ENCODE measurements at regions not wholly inside any gene's neighbourhood (a gene's known extent, or its start where the extent isn't known, plus 50 kb on each side); places are given as distances from the start of the nearest gene placed in this dataset.

- intact Hi-C loops (cut with micrococcal nuclease; ENCODE audit: unreplicated experiment): no loop called here
- Histone ChIP-seq H3K36me3 (ENCODE audit: control insufficient read depth, insufficient read depth, low read length) (no peaks in the 10 kb centered on the region), H3K27ac (ENCODE audit: low read length) (no peak overlapping the region), H3K4me3 (ENCODE audit: low read depth in 2 of 2, low read length in 2 of 2) (no peak overlapping the region), H3K4me1 (ENCODE audit: control insufficient read depth, insufficient read depth, low read length) (no peaks in the 10 kb centered on the region), H3K27me3 (ENCODE audit: control insufficient read depth, insufficient read depth, low read length) (no peaks in the 10 kb centered on the region), H3K9me3 (ENCODE audit: control insufficient read depth, insufficient read depth, low read depth, low read length) (no peaks in the 10 kb centered on the region)
- ATAC-seq (no peak), DNase-seq (ENCODE audit: low read depth, low spot score) (no peak)
- BruUV-seq (replicated peaks): no TSS peak
- POLR2A ChIA-PET: no interaction called here
- CTCF ChIA-PET: no interaction called here
- in situ Hi-C loops (cut with HindIII; ENCODE audit: low pct_unique_long_range_greater_than_20kb, low sequenced_read_pairs): no loop called here
- TF ChIP-seq SIN3A (IDR thresholded peaks at IDR 0.05; ENCODE audit: borderline replicate concordance, insufficient read depth, low read depth, low read length) (no peak), POLR2AphosphoS5 (IDR thresholded peaks at IDR 0.05; ENCODE audit: low read depth, low read length) (no peak), CTCF (IDR thresholded peaks at IDR 0.05) (no peak), TCF7L2 (IDR thresholded peaks at IDR 0.05; ENCODE audit: low read depth, low read length) (no peak)
- TF ChIP-seq, protein P1, sequence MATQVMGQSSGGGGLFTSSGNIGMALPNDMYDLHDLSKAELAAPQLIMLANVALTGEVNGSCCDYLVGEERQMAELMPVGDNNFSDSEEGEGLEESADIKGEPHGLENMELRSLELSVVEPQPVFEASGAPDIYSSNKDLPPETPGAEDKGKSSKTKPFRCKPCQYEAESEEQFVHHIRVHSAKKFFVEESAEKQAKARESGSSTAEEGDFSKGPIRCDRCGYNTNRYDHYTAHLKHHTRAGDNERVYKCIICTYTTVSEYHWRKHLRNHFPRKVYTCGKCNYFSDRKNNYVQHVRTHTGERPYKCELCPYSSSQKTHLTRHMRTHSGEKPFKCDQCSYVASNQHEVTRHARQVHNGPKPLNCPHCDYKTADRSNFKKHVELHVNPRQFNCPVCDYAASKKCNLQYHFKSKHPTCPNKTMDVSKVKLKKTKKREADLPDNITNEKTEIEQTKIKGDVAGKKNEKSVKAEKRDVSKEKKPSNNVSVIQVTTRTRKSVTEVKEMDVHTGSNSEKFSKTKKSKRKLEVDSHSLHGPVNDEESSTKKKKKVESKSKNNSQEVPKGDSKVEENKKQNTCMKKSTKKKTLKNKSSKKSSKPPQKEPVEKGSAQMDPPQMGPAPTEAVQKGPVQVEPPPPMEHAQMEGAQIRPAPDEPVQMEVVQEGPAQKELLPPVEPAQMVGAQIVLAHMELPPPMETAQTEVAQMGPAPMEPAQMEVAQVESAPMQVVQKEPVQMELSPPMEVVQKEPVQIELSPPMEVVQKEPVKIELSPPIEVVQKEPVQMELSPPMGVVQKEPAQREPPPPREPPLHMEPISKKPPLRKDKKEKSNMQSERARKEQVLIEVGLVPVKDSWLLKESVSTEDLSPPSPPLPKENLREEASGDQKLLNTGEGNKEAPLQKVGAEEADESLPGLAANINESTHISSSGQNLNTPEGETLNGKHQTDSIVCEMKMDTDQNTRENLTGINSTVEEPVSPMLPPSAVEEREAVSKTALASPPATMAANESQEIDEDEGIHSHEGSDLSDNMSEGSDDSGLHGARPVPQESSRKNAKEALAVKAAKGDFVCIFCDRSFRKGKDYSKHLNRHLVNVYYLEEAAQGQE (IDR thresholded peaks at IDR 0.05; ENCODE audit: insufficient read depth in 1 of 2, low read depth in 2 of 2, low read length in 1 of 2): no peak
Observed at GRCh38 chr13:76489274-76489673, 396.9 kb downstream of the KCTD12 start.

- ChIA-PET CTCF (no interaction called here), POLR2A (no interaction called here)
- Histone ChIP-seq H3K9me3 (ENCODE audit: control insufficient read depth, insufficient read depth, low read depth, low read length) (no peaks in the 10 kb centered on the region), H3K27me3 (ENCODE audit: control insufficient read depth, insufficient read depth, low read length) (no peaks in the 10 kb centered on the region), H3K36me3 (ENCODE audit: control insufficient read depth, insufficient read depth, low read length) (no peaks in the 10 kb centered on the region), H3K4me1 (ENCODE audit: control insufficient read depth, insufficient read depth, low read length) (no peaks in the 10 kb centered on the region), H3K27ac (ENCODE audit: low read length) (no peak overlapping the region), H3K4me3 (ENCODE audit: low read depth in 2 of 2, low read length in 2 of 2) (no peak overlapping the region)
- DNase-seq (ENCODE audit: low read depth, low spot score) (no peak), ATAC-seq (no peak)
- in situ Hi-C loops (cut with HindIII; ENCODE audit: low pct_unique_long_range_greater_than_20kb, low sequenced_read_pairs) (no loop called here), intact Hi-C loops (cut with micrococcal nuclease; ENCODE audit: unreplicated experiment) (no loop called here)
- no TSS peak for BruUV-seq (replicated peaks)
- TF ChIP-seq POLR2AphosphoS5 (IDR thresholded peaks at IDR 0.05; ENCODE audit: low read depth, low read length): no peak
- TF ChIP-seq CTCF (IDR thresholded peaks at IDR 0.05): no peak
- no peak for TF ChIP-seq TCF7L2 (IDR thresholded peaks at IDR 0.05; ENCODE audit: low read depth, low read length)
- TF ChIP-seq, protein P1 (IDR thresholded peaks at IDR 0.05; ENCODE audit: insufficient read depth in 1 of 2, low read depth in 2 of 2, low read length in 1 of 2): no peak
Observed at GRCh38 chr13:76481738-76482137, 404.5 kb downstream of the KCTD12 start.

All from Panc1 (cell line).